ENCODE measurements at regions not wholly inside any gene's neighbourhood (a gene's known extent, or its start where the extent isn't known, plus 50 kb on each side); places are given as distances from the start of the nearest gene placed in this dataset.
"Not testable (repeated sequence)": the region's sequence is repeated elsewhere in the genome, so short reads cannot be mapped to it uniquely, and the experiment has no call there.

- H3K4me1 ChIP-seq (ENCODE audit: control insufficient read depth in 1 of 2, insufficient read depth in 2 of 2, low read length in 2 of 2); H3K4me2 ChIP-seq (replicated peaks; ENCODE audit: extremely low read depth, low read length, poor library complexity, severe bottlenecking); H3K27ac Mint-ChIP-seq; H3K27me3 ChIP-seq (ENCODE audit: control insufficient read depth in 2 of 2, insufficient read depth in 2 of 2, low read length in 2 of 2); H2AFZ ChIP-seq (ENCODE audit: insufficient read depth, low read depth, low read length, poor library complexity, severe bottlenecking); H3K27ac ChIP-seq (ENCODE audit: low read depth in 1 of 2, low read length in 2 of 2); intact Hi-C loops (cut with micrococcal nuclease); H3K79me2 ChIP-seq (ENCODE audit: insufficient read depth, low read length); H4K20me1 ChIP-seq (ENCODE audit: insufficient read depth, low read length); H3K9ac ChIP-seq (ENCODE audit: insufficient read depth, low read length, poor library complexity, severe bottlenecking); H3K36me3 ChIP-seq (replicated peaks in 1 of 2; ENCODE audit: control insufficient read depth in 1 of 2, insufficient read depth in 2 of 2, low read length in 2 of 2); H3K4me3 Mint-ChIP-seq; H3K4me3 ChIP-seq (replicated peaks in 1 of 3; ENCODE audit: low read depth in 2 of 3, low read length in 3 of 3); H3K36me3 Mint-ChIP-seq; H3K4me1 Mint-ChIP-seq; DNase-seq; H3K27me3 Mint-ChIP-seq (ENCODE audit: low read depth in 3 of 3): not testable (repeated sequence)
- H3K9me3 ChIP-seq (replicated peaks in 1 of 2; ENCODE audit: control insufficient read depth in 1 of 2, insufficient read depth in 1 of 2, low read length in 2 of 2) = peaks cover 16 to 27% of the 10 kb centered on the region in 2 donors
- peaks cover 11 to 26% (median 21%) of the 10 kb centered on the region in 7 donors for H3K9me3 Mint-ChIP-seq
- 91% methylated on average over 6 of the region's 8 CpGs for WGBS (ENCODE audit: insufficient coverage)
Measured at GRCh38 chr15:20296261-20296660, 245.3 kb downstream of the GOLGA6L6 start.

GRCh38 chr15:20295238-20295811 is 246.3 kb downstream of the GOLGA6L6 start:
- no peak for TF ChIP-seq CTCF (IDR thresholded peaks at IDR 0.05)
- Mint-ChIP-seq H3K4me3 (no peak overlapping the region), H3K9me3 (peaks cover 8 to 17% (median 12%) of the 10 kb centered on the region in 7 donors), H3K27ac (no peak overlapping the region), H3K36me3 (no peaks in the 10 kb centered on the region), H3K27me3 (ENCODE audit: low read depth in 3 of 3) (peaks cover 0 to 2% (median 2%) of the 10 kb centered on the region in 3 donors), H3K4me1 (no peaks in the 10 kb centered on the region)
- no peak overlapping the region for H3K27ac ChIP-seq (ENCODE audit: low read depth in 1 of 2, low read length in 2 of 2)
- peaks cover 15 to 18% of the 10 kb centered on the region in 2 donors for H3K9me3 ChIP-seq (replicated peaks in 1 of 2; ENCODE audit: control insufficient read depth in 1 of 2, insufficient read depth in 1 of 2, low read length in 2 of 2)
- no peak overlapping the region for H3K9ac ChIP-seq (ENCODE audit: insufficient read depth, low read length, poor library complexity, severe bottlenecking)
- no peaks in the 10 kb centered on the region for H3K36me3 ChIP-seq (replicated peaks in 1 of 2; ENCODE audit: control insufficient read depth in 1 of 2, insufficient read depth in 2 of 2, low read length in 2 of 2)
- H4K20me1 ChIP-seq (ENCODE audit: insufficient read depth, low read length) = no peaks in the 10 kb centered on the region
- H2AFZ ChIP-seq (ENCODE audit: insufficient read depth, low read depth, low read length, poor library complexity, severe bottlenecking) = no peak overlapping the region
- 87% methylated on average over 41 of the region's 43 CpGs for WGBS (ENCODE audit: insufficient coverage)
- no peaks in the 10 kb centered on the region for H3K79me2 ChIP-seq (ENCODE audit: insufficient read depth, low read length)
- H3K4me3 ChIP-seq (replicated peaks in 1 of 3; ENCODE audit: low read depth in 2 of 3, low read length in 3 of 3) = peak overlapping the region in 1 of 3 experiments; percentile 6
- intact Hi-C loops (cut with micrococcal nuclease) = no loop called here
- H3K4me1 ChIP-seq (ENCODE audit: control insufficient read depth in 1 of 2, insufficient read depth in 2 of 2, low read length in 2 of 2) = no peaks in the 10 kb centered on the region
- DNase-seq = no peak
- H3K4me2 ChIP-seq (replicated peaks; ENCODE audit: extremely low read depth, low read length, poor library complexity, severe bottlenecking) = no peak overlapping the region
- H3K27me3 ChIP-seq (ENCODE audit: control insufficient read depth in 2 of 2, insufficient read depth in 2 of 2, low read length in 2 of 2) = no peaks in the 10 kb centered on the region

All from CD14-positive monocyte (primary cell).